ENCODE measurements at regions not wholly inside any gene's neighbourhood (a gene's known extent, or its start where the extent isn't known, plus 50 kb on each side); places are given as distances from the start of the nearest gene placed in this dataset.

- no peak for TF ChIP-seq POLR2AphosphoS5 (IDR thresholded peaks at IDR 0.05; ENCODE audit: borderline replicate concordance, low read depth, low read length)
- TF ChIP-seq EZH2 (IDR thresholded peaks at IDR 0.05): no peak
- no peak for TF ChIP-seq FOXP2 (optimal IDR thresholded peaks at IDR 0.05; ENCODE audit: control extremely low read depth, extremely low read length, insufficient read depth)
Measured at GRCh38 chr9:102164247-102164646, 425.8 kb upstream of the GRIN3A start.

All from SK-N-MC (cell line).